ENCODE measurements at regions not wholly inside any gene's neighbourhood (a gene's known extent, or its start where the extent isn't known, plus 50 kb on each side); places are given as distances from the start of the nearest gene placed in this dataset.

GRCh38 chr7:81630600-81630999, 139.2 kb downstream of the HGF start:
- H3K4me1 ChIP-seq (ENCODE audit: control insufficient read depth in 1 of 2, insufficient read depth in 1 of 2, low read depth in 1 of 2, low read length in 1 of 2), result no peaks in the 10 kb centered on the region
- H3K27me3 ChIP-seq, result no peaks in the 10 kb centered on the region
- TF ChIP-seq CTCF (IDR thresholded peaks at IDR 0.05), result no peak
- no peaks in the 10 kb centered on the region for H3K36me3 ChIP-seq
- no peak overlapping the region for H3K4me3 ChIP-seq (ENCODE audit: low read depth in 1 of 2, low read length in 1 of 2)
- H3K27ac ChIP-seq, result no peak overlapping the region
- no peaks in the 10 kb centered on the region for H3K9me3 ChIP-seq

GRCh38 chr7:81629702-81630101, 140.1 kb downstream of the HGF start:
- H3K27ac ChIP-seq, result no peak overlapping the region
- H3K27me3 ChIP-seq, result no peaks in the 10 kb centered on the region
- no peaks in the 10 kb centered on the region for H3K4me1 ChIP-seq (ENCODE audit: control insufficient read depth in 1 of 2, insufficient read depth in 1 of 2, low read depth in 1 of 2, low read length in 1 of 2)
- no peaks in the 10 kb centered on the region for H3K9me3 ChIP-seq
- H3K36me3 ChIP-seq, result no peaks in the 10 kb centered on the region
- no peak for TF ChIP-seq CTCF (IDR thresholded peaks at IDR 0.05)
- H3K4me3 ChIP-seq (ENCODE audit: low read depth in 1 of 2, low read length in 1 of 2), result no peak overlapping the region

- H3K4me3 ChIP-seq (ENCODE audit: low read depth in 1 of 2, low read length in 1 of 2), result no peak overlapping the region
- no peaks in the 10 kb centered on the region for H3K9me3 ChIP-seq
- no peak overlapping the region for H3K27ac ChIP-seq
- no peak for TF ChIP-seq CTCF (IDR thresholded peaks at IDR 0.05)
- no peaks in the 10 kb centered on the region for H3K4me1 ChIP-seq (ENCODE audit: control insufficient read depth in 1 of 2, insufficient read depth in 1 of 2, low read depth in 1 of 2, low read length in 1 of 2)
- no peaks in the 10 kb centered on the region for H3K36me3 ChIP-seq
- H3K27me3 ChIP-seq, result no peaks in the 10 kb centered on the region
Measured at GRCh38 chr7:81628951-81629350, 140.9 kb downstream of the HGF start.

- Histone ChIP-seq H3K4me3 (ENCODE audit: low read depth in 1 of 2, low read length in 1 of 2) (no peak overlapping the region), H3K9me3 (no peaks in the 10 kb centered on the region), H3K4me1 (ENCODE audit: control insufficient read depth in 1 of 2, insufficient read depth in 1 of 2, low read depth in 1 of 2, low read length in 1 of 2) (no peaks in the 10 kb centered on the region), H3K27ac (no peak overlapping the region), H3K27me3 (no peaks in the 10 kb centered on the region), H3K36me3 (no peaks in the 10 kb centered on the region)
- TF ChIP-seq CTCF (IDR thresholded peaks at IDR 0.05), result no peak
Measured at GRCh38 chr7:81627536-81628287, 142.1 kb downstream of the HGF start.

GRCh38 chr7:81626008-81626407, 143.8 kb downstream of the HGF start:
- Histone ChIP-seq H3K4me3 (ENCODE audit: low read depth in 1 of 2, low read length in 1 of 2) (no peak overlapping the region), H3K36me3 (no peaks in the 10 kb centered on the region), H3K4me1 (ENCODE audit: control insufficient read depth in 1 of 2, insufficient read depth in 1 of 2, low read depth in 1 of 2, low read length in 1 of 2) (no peaks in the 10 kb centered on the region), H3K27me3 (no peaks in the 10 kb centered on the region), H3K9me3 (no peaks in the 10 kb centered on the region), H3K27ac (no peak overlapping the region)
- TF ChIP-seq CTCF (IDR thresholded peaks at IDR 0.05), result no peak

Measured in neutrophil (primary cell).